GM12873 (cell line): ENCODE measurements at regions not wholly inside any gene's neighbourhood (a gene's known extent, or its start where the extent isn't known, plus 50 kb on each side); places are given as distances from the start of the nearest gene placed in this dataset.

ENCODE experiments used
- TF ChIP-seq, protein P1 (sequence below): IDR thresholded peaks from 2 replicates; pipeline ENCODE4 v1.5.1; 2012; ENCODE audit warnings: low read depth, mild to moderate bottlenecking, moderate library complexity, low read length, control low read depth; ENCODE audit not compliant: insufficient read depth; ENCODE audit errors: missing control alignments

DNA sequence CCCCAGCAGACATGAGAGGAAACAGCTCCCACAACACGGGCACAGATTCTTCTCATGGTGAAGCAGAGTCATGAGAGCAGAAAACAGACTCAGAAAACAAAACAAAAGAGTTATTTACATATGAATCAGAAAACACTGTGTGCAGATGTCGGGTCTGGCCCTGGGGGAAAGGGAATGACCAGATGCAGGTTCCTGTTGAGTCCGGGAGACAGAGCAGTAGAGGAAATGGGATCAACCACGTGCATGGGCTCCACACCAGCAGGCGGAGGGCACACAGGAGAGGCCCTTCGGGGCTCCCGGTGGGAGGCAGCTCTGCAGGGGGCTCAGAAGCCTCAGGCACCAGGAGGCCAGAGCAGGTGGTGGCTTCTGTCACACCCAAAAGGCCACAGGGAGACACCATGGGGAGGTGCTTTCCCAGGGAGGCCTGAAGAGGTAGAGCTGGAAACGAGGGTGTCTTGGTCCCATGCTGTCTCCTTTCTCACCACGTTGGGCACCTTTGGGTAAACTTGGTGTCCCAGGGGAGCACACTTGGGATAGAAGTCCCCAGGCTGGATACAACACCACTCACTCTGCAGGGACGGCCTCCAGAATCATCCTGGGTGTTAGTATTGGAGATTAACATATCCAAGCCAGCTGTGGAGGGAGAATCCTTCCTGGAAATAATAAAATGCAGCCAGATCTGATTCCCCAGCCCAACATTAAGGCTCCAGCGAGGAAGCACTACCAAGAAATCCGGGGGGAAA is 764.7 kb downstream of the BRD1 start:
- TF ChIP-seq, protein P1, sequence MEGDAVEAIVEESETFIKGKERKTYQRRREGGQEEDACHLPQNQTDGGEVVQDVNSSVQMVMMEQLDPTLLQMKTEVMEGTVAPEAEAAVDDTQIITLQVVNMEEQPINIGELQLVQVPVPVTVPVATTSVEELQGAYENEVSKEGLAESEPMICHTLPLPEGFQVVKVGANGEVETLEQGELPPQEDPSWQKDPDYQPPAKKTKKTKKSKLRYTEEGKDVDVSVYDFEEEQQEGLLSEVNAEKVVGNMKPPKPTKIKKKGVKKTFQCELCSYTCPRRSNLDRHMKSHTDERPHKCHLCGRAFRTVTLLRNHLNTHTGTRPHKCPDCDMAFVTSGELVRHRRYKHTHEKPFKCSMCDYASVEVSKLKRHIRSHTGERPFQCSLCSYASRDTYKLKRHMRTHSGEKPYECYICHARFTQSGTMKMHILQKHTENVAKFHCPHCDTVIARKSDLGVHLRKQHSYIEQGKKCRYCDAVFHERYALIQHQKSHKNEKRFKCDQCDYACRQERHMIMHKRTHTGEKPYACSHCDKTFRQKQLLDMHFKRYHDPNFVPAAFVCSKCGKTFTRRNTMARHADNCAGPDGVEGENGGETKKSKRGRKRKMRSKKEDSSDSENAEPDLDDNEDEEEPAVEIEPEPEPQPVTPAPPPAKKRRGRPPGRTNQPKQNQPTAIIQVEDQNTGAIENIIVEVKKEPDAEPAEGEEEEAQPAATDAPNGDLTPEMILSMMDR, result no peak

DNA sequence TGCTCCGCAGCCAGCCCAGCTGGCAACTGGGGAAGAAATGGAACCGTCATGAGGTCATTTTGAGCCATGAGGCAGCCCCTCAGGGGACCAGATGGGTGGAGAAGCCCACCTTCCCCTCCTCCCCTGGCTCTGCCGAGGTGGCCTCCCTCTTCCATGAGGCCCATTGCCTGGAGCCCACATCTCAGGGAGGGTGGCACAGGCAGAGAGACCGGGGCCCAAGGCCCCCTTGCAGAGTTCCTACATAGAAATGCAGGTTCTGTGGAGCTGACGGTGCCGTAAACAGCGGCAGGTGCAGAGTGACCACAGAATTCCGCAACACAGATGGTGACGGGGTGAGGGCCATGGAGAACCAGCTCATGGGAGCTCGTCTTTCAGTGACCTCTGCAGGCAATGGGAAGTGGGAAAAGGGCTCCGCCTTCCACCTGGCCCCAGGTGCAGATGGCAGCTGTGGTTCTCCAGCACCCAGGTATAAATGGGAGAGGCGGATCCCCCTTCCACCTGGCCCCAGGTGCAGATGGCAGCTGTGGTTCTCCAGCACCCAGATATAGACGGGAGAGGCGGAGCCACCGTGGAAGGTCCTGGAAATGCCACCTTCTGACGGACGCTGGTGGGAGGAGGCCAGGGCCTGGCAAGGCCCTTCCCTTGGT is 765.4 kb downstream of the BRD1 start:
- TF ChIP-seq, protein P1, result no peak

DNA sequence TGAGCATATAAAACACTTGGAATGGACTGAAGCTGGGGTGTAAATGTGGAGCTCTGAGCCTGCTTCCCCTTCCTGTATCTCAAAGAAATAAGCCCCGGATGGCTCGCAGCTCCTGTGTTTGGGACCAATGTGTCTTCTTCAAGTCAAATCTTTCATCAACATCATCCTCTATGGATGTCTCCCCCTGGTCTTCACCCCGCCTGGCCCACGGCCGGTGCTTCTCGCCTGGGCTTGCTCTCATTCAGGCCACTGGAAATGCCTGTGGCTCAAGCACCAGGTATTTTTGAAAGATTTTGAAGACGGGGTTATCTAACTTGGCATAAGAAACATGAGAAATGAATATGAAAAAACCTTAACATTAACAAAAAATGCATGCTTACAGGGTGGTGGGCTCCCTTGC is 769.8 kb downstream of the BRD1 start:
- TF ChIP-seq, protein P1, result no peak

DNA sequence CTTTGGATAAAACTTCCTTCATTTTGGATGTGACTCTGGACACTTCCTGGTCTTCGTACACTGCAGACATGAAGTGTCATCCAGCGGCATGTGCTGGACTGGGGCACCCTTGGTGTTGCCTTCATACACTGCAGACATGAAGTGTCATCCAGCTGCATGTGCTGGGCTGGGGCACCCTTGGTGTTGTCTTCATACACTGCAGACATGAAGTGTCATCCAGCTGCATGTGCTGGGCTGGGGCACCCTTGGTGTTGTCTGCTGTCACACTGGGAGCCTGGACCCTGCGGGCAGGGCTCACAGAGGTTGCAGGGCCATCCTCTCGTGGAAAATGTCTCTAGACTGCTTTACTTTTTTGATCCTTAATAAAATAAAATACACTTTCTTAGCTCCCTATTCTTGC is 771.4 kb downstream of the BRD1 start:
- TF ChIP-seq, protein P1, result no peak

DNA sequence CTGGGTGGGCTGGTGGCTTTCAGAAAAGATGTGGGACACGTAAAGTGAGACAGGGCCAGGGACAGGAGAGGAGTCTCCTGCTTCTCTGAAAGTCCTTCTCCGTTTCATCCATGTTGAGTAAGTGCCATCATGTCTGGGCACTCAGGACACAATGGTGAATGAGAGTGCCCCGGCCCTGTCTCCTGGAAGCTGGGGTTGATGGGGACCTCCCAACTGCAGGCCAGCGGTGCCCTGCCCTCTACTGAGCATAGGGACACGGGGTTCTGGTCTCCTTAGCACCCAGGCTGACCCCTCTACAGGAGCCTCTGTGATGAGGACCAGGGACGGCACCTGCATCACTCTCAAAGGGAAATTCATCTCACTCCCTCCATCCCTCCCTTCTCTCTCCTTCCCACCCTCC is 772.3 kb downstream of the BRD1 start:
- TF ChIP-seq, protein P1, result no peak

DNA sequence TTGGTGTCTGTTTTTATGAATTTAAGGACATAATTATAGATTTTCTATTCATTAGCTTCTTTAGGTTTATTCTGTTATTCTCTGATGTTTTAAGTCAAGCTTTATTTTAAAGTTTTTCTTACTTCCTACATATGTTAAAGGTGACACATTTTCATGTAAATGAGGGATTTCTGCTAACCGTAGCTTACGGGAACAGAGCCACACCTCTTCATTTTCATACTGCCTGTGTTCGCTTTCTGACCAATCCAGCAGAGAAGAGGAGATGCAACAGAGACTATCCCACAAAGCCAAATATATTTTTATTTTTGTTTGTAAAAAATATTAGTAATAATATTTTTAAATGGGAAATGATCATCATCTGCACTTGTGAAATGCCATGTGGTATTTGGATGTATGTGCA is 774.1 kb downstream of the BRD1 start:
- TF ChIP-seq, protein P1, result no peak

DNA sequence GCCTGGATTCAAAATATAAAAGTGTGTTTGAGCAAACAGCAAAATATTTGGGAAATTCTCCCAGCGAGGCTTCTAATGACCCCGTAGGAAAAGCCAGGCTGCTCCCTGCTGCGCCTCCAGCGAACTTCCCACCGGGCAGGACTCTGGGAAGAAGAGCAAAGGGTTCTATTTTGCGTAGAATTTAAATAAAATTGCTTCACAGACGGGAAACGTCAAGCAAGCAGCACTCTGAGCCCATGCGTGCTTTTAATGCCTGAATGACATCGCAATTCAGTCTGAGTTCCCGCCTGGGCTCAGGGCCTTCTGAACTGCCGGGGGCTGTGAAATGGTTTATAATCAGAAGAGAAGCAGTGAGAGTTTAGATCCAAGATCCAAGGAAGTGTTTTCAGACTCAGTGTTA is 775.1 kb downstream of the BRD1 start:
- TF ChIP-seq, protein P1, result no peak
